ENCODE measurements at regions not wholly inside any gene's neighbourhood (a gene's known extent, or its start where the extent isn't known, plus 50 kb on each side); places are given as distances from the start of the nearest gene placed in this dataset.

GRCh38 chr3:186476044-186476468 lies 68.1 kb downstream of the CRYGS start:
- TF ChIP-seq POLR2AphosphoS5 (IDR thresholded peaks at IDR 0.05) (no peak), CTCF (IDR thresholded peaks at IDR 0.05; ENCODE audit: poor library complexity, severe bottlenecking) (no peak), REST (IDR thresholded peaks at IDR 0.05; ENCODE audit: borderline replicate concordance) (no peak), EP300 (conservative IDR thresholded peaks at IDR 0.05; ENCODE audit: poor library complexity, severe bottlenecking) (no peak), TAF1 (IDR thresholded peaks at IDR 0.05; ENCODE audit: low read depth) (no peak)
